ENCODE measurements at regions not wholly inside any gene's neighbourhood (a gene's known extent, or its start where the extent isn't known, plus 50 kb on each side); places are given as distances from the start of the nearest gene placed in this dataset.

GRCh38 chr1:68565923-68566322, 69.0 kb upstream of the DEPDC1 start:
- TF ChIP-seq, protein P1, sequence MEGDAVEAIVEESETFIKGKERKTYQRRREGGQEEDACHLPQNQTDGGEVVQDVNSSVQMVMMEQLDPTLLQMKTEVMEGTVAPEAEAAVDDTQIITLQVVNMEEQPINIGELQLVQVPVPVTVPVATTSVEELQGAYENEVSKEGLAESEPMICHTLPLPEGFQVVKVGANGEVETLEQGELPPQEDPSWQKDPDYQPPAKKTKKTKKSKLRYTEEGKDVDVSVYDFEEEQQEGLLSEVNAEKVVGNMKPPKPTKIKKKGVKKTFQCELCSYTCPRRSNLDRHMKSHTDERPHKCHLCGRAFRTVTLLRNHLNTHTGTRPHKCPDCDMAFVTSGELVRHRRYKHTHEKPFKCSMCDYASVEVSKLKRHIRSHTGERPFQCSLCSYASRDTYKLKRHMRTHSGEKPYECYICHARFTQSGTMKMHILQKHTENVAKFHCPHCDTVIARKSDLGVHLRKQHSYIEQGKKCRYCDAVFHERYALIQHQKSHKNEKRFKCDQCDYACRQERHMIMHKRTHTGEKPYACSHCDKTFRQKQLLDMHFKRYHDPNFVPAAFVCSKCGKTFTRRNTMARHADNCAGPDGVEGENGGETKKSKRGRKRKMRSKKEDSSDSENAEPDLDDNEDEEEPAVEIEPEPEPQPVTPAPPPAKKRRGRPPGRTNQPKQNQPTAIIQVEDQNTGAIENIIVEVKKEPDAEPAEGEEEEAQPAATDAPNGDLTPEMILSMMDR (IDR thresholded peaks at IDR 0.05) = no peak
- no peak for TF ChIP-seq POLR2AphosphoS5 (IDR thresholded peaks at IDR 0.05)

All from sigmoid colon (tissue), 4 donors.